HG02981 (cell line): ENCODE measurements at regions not wholly inside any gene's neighbourhood (a gene's known extent, or its start where the extent isn't known, plus 50 kb on each side); places are given as distances from the start of the nearest gene placed in this dataset.

Source experiments
- ATAC-seq: cut with Tn5 transposase; IDR thresholded peaks from one replicate; pipeline ENCODE4 v1.9.1; 2021; ENCODE audit warnings: mild to moderate bottlenecking, moderate library complexity; ENCODE audit not compliant: unreplicated experiment

- no peak for ATAC-seq
Observed at GRCh38 chr5:164636456-164636855, 1131.0 kb downstream of the MAT2B start.

- no peak for ATAC-seq
Observed at GRCh38 chr5:164637931-164638521, 1132.6 kb downstream of the MAT2B start.

GRCh38 chr5:164649266-164649665 lies 1143.8 kb downstream of the MAT2B start:
- no peak for ATAC-seq

GRCh38 chr5:164650427-164650826 lies 1145.0 kb downstream of the MAT2B start:
- ATAC-seq, result no peak

- peak; percentile 72 for ATAC-seq
Observed at GRCh38 chr5:164651546-164652275, 1146.3 kb downstream of the MAT2B start.

- ATAC-seq, result no peak
Observed at GRCh38 chr5:164652276-164652660, 1146.8 kb downstream of the MAT2B start.

- no peak for ATAC-seq
Observed at GRCh38 chr5:164663198-164663989, 1158.0 kb downstream of the MAT2B start.

- ATAC-seq, result no peak
Observed at GRCh38 chr5:164671640-164672039, 1166.2 kb downstream of the MAT2B start.

- no peak for ATAC-seq
Observed at GRCh38 chr5:164672205-164672604, 1166.8 kb downstream of the MAT2B start.

GRCh38 chr5:164672931-164673694 lies 1167.7 kb downstream of the MAT2B start:
- no peak for ATAC-seq

- no peak for ATAC-seq
Observed at GRCh38 chr5:164679461-164679860, 1174.0 kb downstream of the MAT2B start.

GRCh38 chr5:164680216-164680615 lies 1174.8 kb downstream of the MAT2B start:
- no peak for ATAC-seq

GRCh38 chr5:164680812-164681520 lies 1175.5 kb downstream of the MAT2B start:
- no peak for ATAC-seq

- no peak for ATAC-seq
Observed at GRCh38 chr5:164687391-164687790, 1182.0 kb downstream of the MAT2B start.

- no peak for ATAC-seq
Observed at GRCh38 chr5:164688437-164688836, 1183.0 kb downstream of the MAT2B start.

- no peak for ATAC-seq
Observed at GRCh38 chr5:164708831-164709230, 1203.4 kb downstream of the MAT2B start.

GRCh38 chr5:164713682-164714081 lies 1208.3 kb downstream of the MAT2B start:
- no peak for ATAC-seq

- ATAC-seq, result no peak
Observed at GRCh38 chr5:164721116-164721515, 1215.7 kb downstream of the MAT2B start.

GRCh38 chr5:164721656-164722055 lies 1216.2 kb downstream of the MAT2B start:
- no peak for ATAC-seq

GRCh38 chr5:164722702-164723101 lies 1217.3 kb downstream of the MAT2B start:
- ATAC-seq, result no peak

GRCh38 chr5:164727012-164727411 lies 1221.6 kb downstream of the MAT2B start:
- ATAC-seq, result no peak
